Endothelial cell of umbilical vein (primary cell): ENCODE measurements at regions not wholly inside any gene's neighbourhood (a gene's known extent, or its start where the extent isn't known, plus 50 kb on each side); places are given as distances from the start of the nearest gene placed in this dataset.

ENCODE experiments used
- MAX ChIP-seq: IDR thresholded peaks from 2 replicates; pipeline ENCODE4 v1.6.1; 2011; ENCODE audit not compliant: insufficient read depth, insufficient read length
- POLR2A ChIP-seq: IDR thresholded peaks from 2 replicates; pipeline ENCODE4 v1.6.1; 2012; ENCODE audit warnings: low read depth, mild to moderate bottlenecking, control low read depth, low read length

- no peak for TF ChIP-seq POLR2A
- TF ChIP-seq MAX, result no peak
These were observed 85.0 kb downstream of the HPGD start for GRCh38 chr4:174437324-174437723.
